ENCODE measurements at regions not wholly inside any gene's neighbourhood (a gene's known extent, or its start where the extent isn't known, plus 50 kb on each side); places are given as distances from the start of the nearest gene placed in this dataset.

DNA sequence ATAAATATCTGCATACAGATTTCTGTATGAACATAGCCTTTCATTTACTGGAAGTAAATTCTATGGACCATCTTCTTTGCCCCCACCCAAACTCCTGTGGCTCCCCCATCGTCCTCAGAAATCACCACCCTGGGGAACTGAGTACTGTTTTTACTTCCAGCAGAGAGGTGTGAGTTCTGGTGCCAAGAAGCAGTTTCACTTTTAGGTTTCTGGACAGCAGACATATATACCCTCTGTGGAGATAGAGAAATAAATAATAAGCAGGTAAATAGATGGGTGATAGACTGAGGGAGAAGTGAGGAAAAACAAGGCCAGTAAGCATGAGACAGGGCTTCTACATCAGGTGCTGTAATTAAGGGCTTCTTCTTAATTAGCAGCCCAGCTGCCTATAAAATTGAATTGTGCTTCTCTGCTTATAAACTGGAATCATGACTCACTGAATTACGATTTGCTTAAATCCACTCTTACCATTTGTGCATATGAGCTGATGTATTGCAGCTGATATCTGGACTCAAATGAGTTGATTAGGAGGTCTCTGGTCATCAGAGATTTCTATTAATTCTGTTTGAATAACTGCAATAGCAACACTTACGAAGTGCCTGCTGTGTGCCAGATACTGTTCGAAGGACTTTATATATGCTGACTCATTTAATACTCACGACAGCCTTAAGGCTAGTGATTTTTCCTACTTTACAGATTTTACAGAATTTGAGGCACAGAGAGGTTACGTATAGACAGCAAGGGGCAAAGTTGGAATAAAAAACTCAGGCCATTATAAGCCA lies 60.8 kb upstream of the DHX15 start:
- Histone ChIP-seq H3F3A (ENCODE audit: low read length, unreplicated experiment) (no peaks in the 10 kb centered on the region), H3K9me2 (replicated peaks; ENCODE audit: low read length) (no peaks in the 10 kb centered on the region), H3K4me2 (ENCODE audit: low read length) (peak overlapping the region; percentile 84), H3K27ac (ENCODE audit: low read length) (peak overlapping the region; percentile 9; the same call in 1 of the 2 replicates), H3K4me3 (ENCODE audit: low read length) (peak overlapping the region; percentile 61), H4K20me1 (ENCODE audit: low read length) (no peaks in the 10 kb centered on the region), H2AFZ (ENCODE audit: low read length) (peak overlapping the region; percentile 59; the same call in 1 of the 2 replicates), H3K36me3 (ENCODE audit: low read depth, low read length) (no peaks in the 10 kb centered on the region), H3K4me1 (ENCODE audit: insufficient read depth, low read length) (peaks cover 27% of the 10 kb centered on the region), H3K9ac (ENCODE audit: low read length) (no peak overlapping the region), H3K27me3 (ENCODE audit: low read length) (no peaks in the 10 kb centered on the region), H3K79me2 (ENCODE audit: low read length) (no peaks in the 10 kb centered on the region), H3K9me3 (ENCODE audit: low read length) (no peaks in the 10 kb centered on the region)
- ChIA-PET POLR2A (ENCODE audit: unreplicated experiment) (no interaction called here), CTCF (no interaction called here)
- TF ChIP-seq, protein P1, sequence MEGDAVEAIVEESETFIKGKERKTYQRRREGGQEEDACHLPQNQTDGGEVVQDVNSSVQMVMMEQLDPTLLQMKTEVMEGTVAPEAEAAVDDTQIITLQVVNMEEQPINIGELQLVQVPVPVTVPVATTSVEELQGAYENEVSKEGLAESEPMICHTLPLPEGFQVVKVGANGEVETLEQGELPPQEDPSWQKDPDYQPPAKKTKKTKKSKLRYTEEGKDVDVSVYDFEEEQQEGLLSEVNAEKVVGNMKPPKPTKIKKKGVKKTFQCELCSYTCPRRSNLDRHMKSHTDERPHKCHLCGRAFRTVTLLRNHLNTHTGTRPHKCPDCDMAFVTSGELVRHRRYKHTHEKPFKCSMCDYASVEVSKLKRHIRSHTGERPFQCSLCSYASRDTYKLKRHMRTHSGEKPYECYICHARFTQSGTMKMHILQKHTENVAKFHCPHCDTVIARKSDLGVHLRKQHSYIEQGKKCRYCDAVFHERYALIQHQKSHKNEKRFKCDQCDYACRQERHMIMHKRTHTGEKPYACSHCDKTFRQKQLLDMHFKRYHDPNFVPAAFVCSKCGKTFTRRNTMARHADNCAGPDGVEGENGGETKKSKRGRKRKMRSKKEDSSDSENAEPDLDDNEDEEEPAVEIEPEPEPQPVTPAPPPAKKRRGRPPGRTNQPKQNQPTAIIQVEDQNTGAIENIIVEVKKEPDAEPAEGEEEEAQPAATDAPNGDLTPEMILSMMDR (conservative IDR thresholded peaks at IDR 0.05; ENCODE audit: low read depth, low read length) = no peak
- no peak for TF ChIP-seq EZH2 (IDR thresholded peaks at IDR 0.05; ENCODE audit: low read length, unreplicated experiment)
- no peak for TF ChIP-seq EZH2phosphoT487 (IDR thresholded peaks at IDR 0.05; ENCODE audit: borderline replicate concordance, low read length)
- DNase-seq = peak; percentile 49
- intact Hi-C loops (cut with micrococcal nuclease) = loop anchor here (1.0 to 2.0 kb wide), 2 partner anchors 14 to 50 kb away; no protein-coding TSS in a partner anchor
- no TSS peak for BruUV-seq (replicated peaks)
- peak; percentile 74 for ATAC-seq

DNA sequence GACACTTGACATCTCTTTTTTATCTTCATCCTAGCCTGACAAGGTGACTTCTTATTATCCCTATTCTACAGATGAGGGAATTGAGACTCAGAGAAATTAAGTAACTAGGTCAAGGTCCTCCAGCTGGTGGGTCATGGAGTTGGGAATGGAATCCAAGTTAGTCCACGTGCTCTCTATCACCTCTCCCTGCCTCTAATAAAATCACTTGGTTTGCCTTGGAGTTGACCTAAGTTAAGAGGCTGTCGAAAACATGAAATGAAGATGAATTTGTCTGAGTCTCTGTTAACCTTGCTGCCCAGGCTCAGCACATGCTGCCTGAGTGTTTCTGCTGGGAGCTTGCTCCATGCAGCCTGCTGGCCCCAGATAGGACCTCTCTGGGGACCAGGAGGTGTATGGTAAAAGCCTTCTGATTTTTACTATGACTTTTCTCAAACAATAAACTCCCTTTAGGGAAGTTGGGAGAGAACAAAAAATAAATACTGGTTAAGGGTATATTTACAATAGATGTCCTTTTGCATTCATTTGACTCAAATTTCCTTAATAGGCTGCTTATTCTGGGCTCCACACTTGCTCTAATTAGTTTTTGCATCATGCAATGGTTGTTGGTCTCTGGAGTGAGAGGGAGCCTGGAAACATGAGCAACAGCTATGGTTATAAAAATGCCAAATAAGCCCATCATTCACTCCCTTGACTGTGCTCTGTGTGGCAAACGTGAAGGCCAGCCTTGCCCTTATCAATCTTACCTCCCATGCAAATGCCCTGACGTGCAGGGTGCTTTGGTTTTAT lies 61.6 kb upstream of the DHX15 start:
- peaks cover 27% of the 10 kb centered on the region for H3K4me1 ChIP-seq (ENCODE audit: insufficient read depth, low read length)
- H2AFZ ChIP-seq (ENCODE audit: low read length) = peak overlapping the region; percentile 59
- DNase-seq (no peak), ATAC-seq (peak; percentile 48; the same call in 1 of the 2 replicates)
- no peaks in the 10 kb centered on the region for H3K79me2 ChIP-seq (ENCODE audit: low read length)
- peak overlapping the region; percentile 9; the same call in 1 of the 2 replicates for H3K27ac ChIP-seq (ENCODE audit: low read length)
- H3K9me3 ChIP-seq (ENCODE audit: low read length) = no peaks in the 10 kb centered on the region
- H3K36me3 ChIP-seq (ENCODE audit: low read depth, low read length) = no peaks in the 10 kb centered on the region
- no peaks in the 10 kb centered on the region for H3K9me2 ChIP-seq (replicated peaks; ENCODE audit: low read length)
- peak overlapping the region; percentile 61; the same call in 1 of the 2 replicates for H3K4me3 ChIP-seq (ENCODE audit: low read length)
- ChIA-PET POLR2A (ENCODE audit: unreplicated experiment) (no interaction called here), CTCF (no interaction called here)
- no TSS peak for BruUV-seq (replicated peaks)
- H3K4me2 ChIP-seq (ENCODE audit: low read length) = peak overlapping the region; percentile 84
- TF ChIP-seq EZH2 (IDR thresholded peaks at IDR 0.05; ENCODE audit: low read length, unreplicated experiment) (no peak), EZH2phosphoT487 (IDR thresholded peaks at IDR 0.05; ENCODE audit: borderline replicate concordance, low read length) (no peak)
- TF ChIP-seq, protein P1 (conservative IDR thresholded peaks at IDR 0.05; ENCODE audit: low read depth, low read length) = no peak
- intact Hi-C loops (cut with micrococcal nuclease) = loop anchor here (1.0 to 2.0 kb wide), 2 partner anchors 13 to 51 kb away; no protein-coding TSS in a partner anchor
- H3K27me3 ChIP-seq (ENCODE audit: low read length) = no peaks in the 10 kb centered on the region
- H4K20me1 ChIP-seq (ENCODE audit: low read length) = no peaks in the 10 kb centered on the region
- no peaks in the 10 kb centered on the region for H3F3A ChIP-seq (ENCODE audit: low read length, unreplicated experiment)
- H3K9ac ChIP-seq (ENCODE audit: low read length) = no peak overlapping the region

Measured in PC-3 (cell line).